ENCODE measurements at regions not wholly inside any gene's neighbourhood (a gene's known extent, or its start where the extent isn't known, plus 50 kb on each side); places are given as distances from the start of the nearest gene placed in this dataset.

- Histone ChIP-seq H3K9ac (ENCODE audit: low read depth, low read length, poor library complexity) (no peak overlapping the region), H2BK15ac (ENCODE audit: low read length) (no peak overlapping the region), H3K14ac (ENCODE audit: low read length) (no peak overlapping the region), H3K9me3 (replicated peaks in 1 of 2; ENCODE audit: control insufficient read depth in 2 of 2, insufficient read depth in 1 of 2, low read depth in 1 of 2, low read length in 2 of 2) (no peaks in the 10 kb centered on the region), H3K36me3 (replicated peaks in 1 of 2; ENCODE audit: control insufficient read depth in 2 of 2, insufficient read depth in 2 of 2, low read length in 2 of 2) (no peaks in the 10 kb centered on the region), H4K8ac (ENCODE audit: low read depth, low read length) (no peak overlapping the region), H3K4me1 (ENCODE audit: control insufficient read depth in 2 of 2, insufficient read depth in 1 of 2, low read depth in 1 of 2, low read length in 2 of 2) (no peaks in the 10 kb centered on the region), H3K27me3 (ENCODE audit: control insufficient read depth in 3 of 3, insufficient read depth in 3 of 3, low read depth in 1 of 3, low read length in 3 of 3) (peaks cover 0 to 2% (median 0%) of the 10 kb centered on the region in 3 experiments), H3K4me3 (ENCODE audit: low read length in 2 of 2) (no peak overlapping the region), H2BK5ac (ENCODE audit: low read length) (no peak overlapping the region), H3K4me2 (ENCODE audit: insufficient read depth, low read length, poor library complexity, severe bottlenecking) (no peak overlapping the region), H3K4ac (ENCODE audit: low read length) (no peak overlapping the region), H3K23ac (ENCODE audit: low read depth, low read length, poor library complexity) (no peak overlapping the region), H2AFZ (ENCODE audit: low read length) (no peak overlapping the region), H2BK12ac (ENCODE audit: low read length) (no peak overlapping the region), H2AK5ac (ENCODE audit: low read depth, low read length) (no peak overlapping the region), H3K18ac (ENCODE audit: low read length) (no peak overlapping the region), H2BK120ac (ENCODE audit: low read depth, low read length) (no peak overlapping the region), H4K91ac (ENCODE audit: low read depth, low read length, poor library complexity) (no peak overlapping the region), H3K27ac (replicated peaks; ENCODE audit: low read length) (no peak overlapping the region), H3K79me1 (ENCODE audit: low read depth, low read length) (no peaks in the 10 kb centered on the region)
- no peak for DNase-seq (ENCODE audit: low spot score)
- WGBS, 2 donors (ENCODE audit: extremely low coverage in 2 of 2, insufficient read length in 2 of 2, insufficient replicate concordance in 1 of 2) = 100% methylated on average over 1 of the region's 2 CpGs; no CpG with 5 or more reads in 1 of the 2 donors
These were observed 158.7 kb upstream of the TUT7 start for GRCh38 chr9:86512929-86513328.

- H3K4me3 ChIP-seq (ENCODE audit: low read length in 2 of 2) = no peak overlapping the region
- H2AK5ac ChIP-seq (ENCODE audit: low read depth, low read length) = no peak overlapping the region
- no peak overlapping the region for H4K8ac ChIP-seq (ENCODE audit: low read depth, low read length)
- H3K4me1 ChIP-seq (ENCODE audit: control insufficient read depth in 2 of 2, insufficient read depth in 1 of 2, low read depth in 1 of 2, low read length in 2 of 2) = no peaks in the 10 kb centered on the region
- H3K9me3 ChIP-seq (replicated peaks in 1 of 2; ENCODE audit: control insufficient read depth in 2 of 2, insufficient read depth in 1 of 2, low read depth in 1 of 2, low read length in 2 of 2) = no peaks in the 10 kb centered on the region
- H3K79me1 ChIP-seq (ENCODE audit: low read depth, low read length) = no peaks in the 10 kb centered on the region
- no CpG with 5 or more reads among the region's 8 CpGs for WGBS, 2 donors (ENCODE audit: extremely low coverage in 2 of 2, insufficient read length in 2 of 2, insufficient replicate concordance in 1 of 2)
- H2BK15ac ChIP-seq (ENCODE audit: low read length) = no peak overlapping the region
- H2BK5ac ChIP-seq (ENCODE audit: low read length) = no peak overlapping the region
- no peak overlapping the region for H2BK120ac ChIP-seq (ENCODE audit: low read depth, low read length)
- no peak overlapping the region for H3K18ac ChIP-seq (ENCODE audit: low read length)
- no peak overlapping the region for H3K4me2 ChIP-seq (ENCODE audit: insufficient read depth, low read length, poor library complexity, severe bottlenecking)
- no peak overlapping the region for H4K91ac ChIP-seq (ENCODE audit: low read depth, low read length, poor library complexity)
- no peak overlapping the region for H3K4ac ChIP-seq (ENCODE audit: low read length)
- no peak overlapping the region for H3K23ac ChIP-seq (ENCODE audit: low read depth, low read length, poor library complexity)
- H3K9ac ChIP-seq (ENCODE audit: low read depth, low read length, poor library complexity) = no peak overlapping the region
- no peak overlapping the region for H3K27ac ChIP-seq (replicated peaks; ENCODE audit: low read length)
- peaks cover 0 to 2% (median 0%) of the 10 kb centered on the region in 3 experiments for H3K27me3 ChIP-seq (ENCODE audit: control insufficient read depth in 3 of 3, insufficient read depth in 3 of 3, low read depth in 1 of 3, low read length in 3 of 3)
- H3K36me3 ChIP-seq (replicated peaks in 1 of 2; ENCODE audit: control insufficient read depth in 2 of 2, insufficient read depth in 2 of 2, low read length in 2 of 2) = no peaks in the 10 kb centered on the region
- DNase-seq (ENCODE audit: low spot score) = no peak
- H2AFZ ChIP-seq (ENCODE audit: low read length) = no peak overlapping the region
- no peak overlapping the region for H2BK12ac ChIP-seq (ENCODE audit: low read length)
- no peak overlapping the region for H3K14ac ChIP-seq (ENCODE audit: low read length)
These were observed 157.6 kb upstream of the TUT7 start for GRCh38 chr9:86511614-86512360.

GRCh38 chr9:86508208-86508903, 154.1 kb upstream of the TUT7 start:
- H3K27ac ChIP-seq (replicated peaks; ENCODE audit: low read length) = no peak overlapping the region
- H3K18ac ChIP-seq (ENCODE audit: low read length) = no peak overlapping the region
- H3K4me2 ChIP-seq (ENCODE audit: insufficient read depth, low read length, poor library complexity, severe bottlenecking) = no peak overlapping the region
- H3K14ac ChIP-seq (ENCODE audit: low read length) = no peak overlapping the region
- no peaks in the 10 kb centered on the region for H3K36me3 ChIP-seq (replicated peaks in 1 of 2; ENCODE audit: control insufficient read depth in 2 of 2, insufficient read depth in 2 of 2, low read length in 2 of 2)
- no peaks in the 10 kb centered on the region for H3K79me1 ChIP-seq (ENCODE audit: low read depth, low read length)
- H2BK15ac ChIP-seq (ENCODE audit: low read length) = no peak overlapping the region
- H4K8ac ChIP-seq (ENCODE audit: low read depth, low read length) = no peak overlapping the region
- no peak overlapping the region for H2AK5ac ChIP-seq (ENCODE audit: low read depth, low read length)
- WGBS, 2 donors (ENCODE audit: extremely low coverage in 2 of 2, insufficient read length in 2 of 2, insufficient replicate concordance in 1 of 2) = no CpG with 5 or more reads among the region's 6 CpGs
- H3K9me3 ChIP-seq (replicated peaks in 1 of 2; ENCODE audit: control insufficient read depth in 2 of 2, insufficient read depth in 1 of 2, low read depth in 1 of 2, low read length in 2 of 2) = no peaks in the 10 kb centered on the region
- no peak overlapping the region for H2AFZ ChIP-seq (ENCODE audit: low read length)
- no peak overlapping the region for H3K4me3 ChIP-seq (ENCODE audit: low read length in 2 of 2)
- H3K27me3 ChIP-seq (ENCODE audit: control insufficient read depth in 3 of 3, insufficient read depth in 3 of 3, low read depth in 1 of 3, low read length in 3 of 3) = peaks cover 0 to 2% (median 0%) of the 10 kb centered on the region in 3 experiments
- no peak overlapping the region for H4K91ac ChIP-seq (ENCODE audit: low read depth, low read length, poor library complexity)
- DNase-seq (ENCODE audit: low spot score) = no peak
- no peak overlapping the region for H2BK12ac ChIP-seq (ENCODE audit: low read length)
- H2BK5ac ChIP-seq (ENCODE audit: low read length) = no peak overlapping the region
- H3K23ac ChIP-seq (ENCODE audit: low read depth, low read length, poor library complexity) = no peak overlapping the region
- no peak overlapping the region for H3K4ac ChIP-seq (ENCODE audit: low read length)
- H2BK120ac ChIP-seq (ENCODE audit: low read depth, low read length) = no peak overlapping the region
- no peaks in the 10 kb centered on the region for H3K4me1 ChIP-seq (ENCODE audit: control insufficient read depth in 2 of 2, insufficient read depth in 1 of 2, low read depth in 1 of 2, low read length in 2 of 2)
- H3K9ac ChIP-seq (ENCODE audit: low read depth, low read length, poor library complexity) = no peak overlapping the region

GRCh38 chr9:86507212-86507630, 153.0 kb upstream of the TUT7 start:
- no peak overlapping the region for H3K4ac ChIP-seq (ENCODE audit: low read length)
- H3K9me3 ChIP-seq (replicated peaks in 1 of 2; ENCODE audit: control insufficient read depth in 2 of 2, insufficient read depth in 1 of 2, low read depth in 1 of 2, low read length in 2 of 2) = no peaks in the 10 kb centered on the region
- H3K79me1 ChIP-seq (ENCODE audit: low read depth, low read length) = no peaks in the 10 kb centered on the region
- no peak overlapping the region for H3K14ac ChIP-seq (ENCODE audit: low read length)
- H3K27me3 ChIP-seq (ENCODE audit: control insufficient read depth in 3 of 3, insufficient read depth in 3 of 3, low read depth in 1 of 3, low read length in 3 of 3) = peaks cover 0 to 2% (median 0%) of the 10 kb centered on the region in 3 experiments
- WGBS, 2 donors (ENCODE audit: extremely low coverage in 2 of 2, insufficient read length in 2 of 2, insufficient replicate concordance in 1 of 2) = no CpG with 5 or more reads among the region's 6 CpGs
- no peak overlapping the region for H3K4me3 ChIP-seq (ENCODE audit: low read length in 2 of 2)
- H2BK5ac ChIP-seq (ENCODE audit: low read length) = no peak overlapping the region
- H3K23ac ChIP-seq (ENCODE audit: low read depth, low read length, poor library complexity) = no peak overlapping the region
- H3K4me1 ChIP-seq (ENCODE audit: control insufficient read depth in 2 of 2, insufficient read depth in 1 of 2, low read depth in 1 of 2, low read length in 2 of 2) = no peaks in the 10 kb centered on the region
- H2BK12ac ChIP-seq (ENCODE audit: low read length) = no peak overlapping the region
- H2AK5ac ChIP-seq (ENCODE audit: low read depth, low read length) = no peak overlapping the region
- no peak overlapping the region for H2BK15ac ChIP-seq (ENCODE audit: low read length)
- H3K27ac ChIP-seq (replicated peaks; ENCODE audit: low read length) = no peak overlapping the region
- H4K8ac ChIP-seq (ENCODE audit: low read depth, low read length) = no peak overlapping the region
- no peak for DNase-seq (ENCODE audit: low spot score)
- H3K4me2 ChIP-seq (ENCODE audit: insufficient read depth, low read length, poor library complexity, severe bottlenecking) = no peak overlapping the region
- H2BK120ac ChIP-seq (ENCODE audit: low read depth, low read length) = no peak overlapping the region
- no peak overlapping the region for H4K91ac ChIP-seq (ENCODE audit: low read depth, low read length, poor library complexity)
- no peak overlapping the region for H3K18ac ChIP-seq (ENCODE audit: low read length)
- H3K36me3 ChIP-seq (replicated peaks in 1 of 2; ENCODE audit: control insufficient read depth in 2 of 2, insufficient read depth in 2 of 2, low read length in 2 of 2) = no peaks in the 10 kb centered on the region
- H3K9ac ChIP-seq (ENCODE audit: low read depth, low read length, poor library complexity) = no peak overlapping the region
- H2AFZ ChIP-seq (ENCODE audit: low read length) = no peak overlapping the region

Measured in neuronal stem cell (in vitro differentiated cells).